ENCODE measurements at regions not wholly inside any gene's neighbourhood (a gene's known extent, or its start where the extent isn't known, plus 50 kb on each side); places are given as distances from the start of the nearest gene placed in this dataset.

- FAIRE-seq (no peak), DNase-seq (ENCODE audit: low read depth, low spot score) (no peak)
- Histone ChIP-seq H2AFZ (ENCODE audit: low read depth, low read length) (no peak overlapping the region), H3K27me3 (ENCODE audit: control insufficient read depth in 2 of 2, insufficient read depth in 2 of 2, low read length in 2 of 2) (peaks cover 0 to 5% of the 10 kb centered on the region in 2 experiments), H3K4me2 (ENCODE audit: insufficient read depth, low read length) (no peak overlapping the region), H3K9me3 (replicated peaks; ENCODE audit: control insufficient read depth, insufficient read depth, low read length) (no peaks in the 10 kb centered on the region), H3K9me1 (replicated peaks; ENCODE audit: control insufficient read depth, extremely low read depth, insufficient read depth, low read length) (no peaks in the 10 kb centered on the region), H3K79me2 (ENCODE audit: control insufficient read depth, insufficient read depth, low read length) (no peaks in the 10 kb centered on the region), H3K4me1 (ENCODE audit: control insufficient read depth, extremely low read depth, insufficient read depth, low read length) (no peaks in the 10 kb centered on the region), H3K4me3 (replicated peaks in 1 of 3; ENCODE audit: insufficient read depth in 1 of 3, low read depth in 1 of 3, low read length in 3 of 3) (no peak overlapping the region), H4K20me1 (replicated peaks; ENCODE audit: control insufficient read depth, extremely low read depth, insufficient read depth, low read length) (no peaks in the 10 kb centered on the region), H3K36me3 (ENCODE audit: control insufficient read depth in 2 of 2, extremely low read depth in 1 of 2, insufficient read depth in 2 of 2, low read length in 2 of 2) (no peaks in the 10 kb centered on the region), H3K27ac (ENCODE audit: insufficient read depth, low read depth, low read length) (no peak overlapping the region), H3K9ac (replicated peaks; ENCODE audit: extremely low read depth, insufficient read depth, low read length) (no peak overlapping the region)
- CTCF ChIA-PET = interaction anchor here (1.2 kb wide), 1 partner anchor 454 kb away, joined by 3 read pairs; no protein-coding TSS in a partner anchor
- no TSS peak for BruUV-seq (replicated peaks)
- POLR2A ChIA-PET = no interaction called here
- dilution Hi-C loops (cut with MboI; ENCODE audit: extremely low pct_ligation_motif_present, low sequenced_read_pairs) = no loop called here
- intact Hi-C loops (cut with micrococcal nuclease) = no loop called here
- TF ChIP-seq JUN (IDR thresholded peaks at IDR 0.05; ENCODE audit: borderline replicate concordance, insufficient read depth, insufficient read length, low read depth) (no peak), POLR2A (IDR thresholded peaks at IDR 0.05; ENCODE audit: low read depth, low read length) (no peak), CTCF (IDR thresholded peaks at IDR 0.05; ENCODE audit: extremely low read depth in 1 of 2, insufficient read depth in 1 of 2, low read depth in 1 of 2, low read length in 2 of 2) (no peak), EZH2 (IDR thresholded peaks at IDR 0.05; ENCODE audit: borderline replicate concordance, low read depth, low read length, severe bottlenecking) (no peak), MAX (IDR thresholded peaks at IDR 0.05; ENCODE audit: insufficient read depth, insufficient read length) (no peak), GATA2 (IDR thresholded peaks at IDR 0.05; ENCODE audit: insufficient read depth, insufficient read length, low read depth, low read length) (no peak), FOS (IDR thresholded peaks at IDR 0.05; ENCODE audit: borderline replicate concordance, insufficient read depth, low read length) (no peak), MYC (IDR thresholded peaks at IDR 0.05; ENCODE audit: low read depth, low read length) (no peak), POLR2AphosphoS5 (IDR thresholded peaks at IDR 0.05; ENCODE audit: insufficient read depth, low read depth, low read length) (no peak)
These were observed 701.7 kb downstream of the CETN3 start for GRCh38 chr5:89707891-89708290.

All from endothelial cell of umbilical vein (primary cell).